Astrocyte (in vitro differentiated cells and primary cell): ENCODE measurements at regions not wholly inside any gene's neighbourhood (a gene's known extent, or its start where the extent isn't known, plus 50 kb on each side); places are given as distances from the start of the nearest gene placed in this dataset.

Experiments used
- DNase-seq: peaks from one replicate; pipeline ENCODE4 v3.0.0-alpha.2; 2010; ENCODE audit warnings: low read depth
- FAIRE-seq: peaks from 2 replicates; lab custom pipeline; 2011; peaks lifted over from hg19 to GRCh38; lab: Jason Lieb, UNC
- H2AFZ ChIP-seq: 2 replicates; pipeline ENCODE4 v1.6.0; 2012; ENCODE audit warnings: low read depth, low read length, inconsistent platforms
- H3K27ac ChIP-seq: 2 replicates; pipeline ENCODE4 v1.5.1; 2011; ENCODE audit warnings: low read depth, low read length, inconsistent platforms
- H3K27me3 ChIP-seq: 2 replicates; pipeline ENCODE4 v1.6.0; 2011; ENCODE audit warnings: low read length, inconsistent platforms; ENCODE audit not compliant: insufficient read depth
- H3K36me3 ChIP-seq: 2 replicates; pipeline ENCODE4 v1.5.1; 2011; ENCODE audit warnings: low read length, inconsistent platforms; ENCODE audit not compliant: insufficient read depth
- H3K4me1 ChIP-seq: 2 replicates; pipeline ENCODE4 v1.5.1; 2011; ENCODE audit warnings: low read length, inconsistent platforms; ENCODE audit not compliant: insufficient read depth
- H3K4me2 ChIP-seq: 2 replicates; pipeline ENCODE4 v1.6.0; 2012; ENCODE audit warnings: low read length, inconsistent platforms
- H3K4me3 ChIP-seq: 2 replicates; pipeline ENCODE4 v1.5.1; 2011; ENCODE audit warnings: low read depth, mild to moderate bottlenecking, low read length, inconsistent platforms; ENCODE audit not compliant: insufficient read depth
- H3K79me2 ChIP-seq: 2 replicates; pipeline ENCODE4 v1.6.0; 2012; ENCODE audit warnings: mild to moderate bottlenecking, low read length, inconsistent platforms; ENCODE audit not compliant: insufficient read depth
- H3K9ac ChIP-seq: 2 replicates; pipeline ENCODE4 v1.6.0; 2012; ENCODE audit warnings: mild to moderate bottlenecking, low read length, inconsistent platforms
- H3K9me3 ChIP-seq: 2 replicates; pipeline ENCODE4 v1.5.1; 2012; ENCODE audit warnings: low read depth, mild to moderate bottlenecking, low read length, inconsistent platforms; ENCODE audit not compliant: insufficient read depth
- H4K20me1 ChIP-seq: 2 replicates; pipeline ENCODE4 v1.6.0; 2012; ENCODE audit warnings: low read length, inconsistent platforms; ENCODE audit not compliant: insufficient read depth
- H3K27ac Mint-ChIP-seq: one replicate; pipeline ENCODE4 v1.8.0; 2021; ENCODE audit warnings: mild to moderate bottlenecking, mixed read lengths; ENCODE audit not compliant: unreplicated experiment
- H3K27me3 Mint-ChIP-seq: one replicate; pipeline ENCODE4 v1.8.0; 2021; ENCODE audit warnings: low read depth, mixed read lengths; ENCODE audit not compliant: unreplicated experiment
- H3K36me3 Mint-ChIP-seq: one replicate; pipeline ENCODE4 v1.8.0; 2021; ENCODE audit warnings: low read depth, mixed read lengths; ENCODE audit not compliant: unreplicated experiment
- H3K4me1 Mint-ChIP-seq: one replicate; pipeline ENCODE4 v1.8.0; 2021; ENCODE audit warnings: low read depth, mixed read lengths; ENCODE audit not compliant: unreplicated experiment
- H3K4me3 Mint-ChIP-seq: one replicate; pipeline ENCODE4 v1.8.0; 2021; ENCODE audit warnings: mild to moderate bottlenecking, moderate library complexity, mixed read lengths; ENCODE audit not compliant: unreplicated experiment
- H3K9me3 Mint-ChIP-seq: one replicate; pipeline ENCODE4 v1.8.0; 2021; ENCODE audit warnings: mild to moderate bottlenecking, mixed read lengths; ENCODE audit not compliant: unreplicated experiment
- EZH2 ChIP-seq: IDR thresholded peaks from 2 replicates; pipeline ENCODE4 v1.6.1; 2012; ENCODE audit warnings: mild to moderate bottlenecking, low read length, inconsistent platforms; ENCODE audit not compliant: insufficient read depth
- TF ChIP-seq, protein P1 (sequence below): IDR thresholded peaks from 2 replicates; pipeline ENCODE4 v1.5.1; 2011; ENCODE audit warnings: low read depth, mild to moderate bottlenecking, inconsistent platforms, low read length, moderate library complexity; ENCODE audit not compliant: insufficient read depth

DNA sequence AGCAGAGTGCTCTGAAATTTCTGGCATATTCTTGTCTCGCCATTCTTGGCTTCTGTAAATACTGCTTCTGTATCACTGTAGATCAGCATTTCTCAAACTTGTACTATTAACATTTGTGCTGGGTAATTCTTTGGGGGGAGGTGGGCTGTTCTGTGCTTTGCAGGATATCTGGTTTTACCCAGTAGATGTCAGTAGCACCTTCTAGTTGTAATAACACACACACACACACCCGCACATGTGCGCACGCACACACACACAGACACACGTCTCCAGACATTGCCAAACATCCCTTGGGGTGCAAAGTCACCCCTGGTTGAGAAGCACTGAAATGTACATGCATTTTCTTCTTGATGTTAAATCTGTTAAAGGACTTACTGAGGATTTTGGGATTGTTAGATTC is 304.1 kb downstream of the MAT2B start:
- Mint-ChIP-seq H3K27ac (no peak overlapping the region), H3K4me1 (no peaks in the 10 kb centered on the region), H3K27me3 (no peaks in the 10 kb centered on the region), H3K4me3 (no peak overlapping the region), H3K36me3 (no peaks in the 10 kb centered on the region), H3K9me3 (no peaks in the 10 kb centered on the region)
- no peaks in the 10 kb centered on the region for H4K20me1 ChIP-seq
- no peaks in the 10 kb centered on the region for H3K9me3 ChIP-seq
- H2AFZ ChIP-seq, result no peak overlapping the region
- DNase-seq (no peak), FAIRE-seq (no peak)
- H3K27ac ChIP-seq, result no peak overlapping the region
- H3K4me2 ChIP-seq, result no peak overlapping the region
- no peaks in the 10 kb centered on the region for H3K27me3 ChIP-seq
- no peak overlapping the region for H3K9ac ChIP-seq
- TF ChIP-seq, protein P1, sequence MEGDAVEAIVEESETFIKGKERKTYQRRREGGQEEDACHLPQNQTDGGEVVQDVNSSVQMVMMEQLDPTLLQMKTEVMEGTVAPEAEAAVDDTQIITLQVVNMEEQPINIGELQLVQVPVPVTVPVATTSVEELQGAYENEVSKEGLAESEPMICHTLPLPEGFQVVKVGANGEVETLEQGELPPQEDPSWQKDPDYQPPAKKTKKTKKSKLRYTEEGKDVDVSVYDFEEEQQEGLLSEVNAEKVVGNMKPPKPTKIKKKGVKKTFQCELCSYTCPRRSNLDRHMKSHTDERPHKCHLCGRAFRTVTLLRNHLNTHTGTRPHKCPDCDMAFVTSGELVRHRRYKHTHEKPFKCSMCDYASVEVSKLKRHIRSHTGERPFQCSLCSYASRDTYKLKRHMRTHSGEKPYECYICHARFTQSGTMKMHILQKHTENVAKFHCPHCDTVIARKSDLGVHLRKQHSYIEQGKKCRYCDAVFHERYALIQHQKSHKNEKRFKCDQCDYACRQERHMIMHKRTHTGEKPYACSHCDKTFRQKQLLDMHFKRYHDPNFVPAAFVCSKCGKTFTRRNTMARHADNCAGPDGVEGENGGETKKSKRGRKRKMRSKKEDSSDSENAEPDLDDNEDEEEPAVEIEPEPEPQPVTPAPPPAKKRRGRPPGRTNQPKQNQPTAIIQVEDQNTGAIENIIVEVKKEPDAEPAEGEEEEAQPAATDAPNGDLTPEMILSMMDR, result no peak
- no peak for TF ChIP-seq EZH2
- H3K4me3 ChIP-seq, result no peak overlapping the region
- H3K4me1 ChIP-seq, result no peaks in the 10 kb centered on the region
- H3K36me3 ChIP-seq, result no peaks in the 10 kb centered on the region
- no peaks in the 10 kb centered on the region for H3K79me2 ChIP-seq

DNA sequence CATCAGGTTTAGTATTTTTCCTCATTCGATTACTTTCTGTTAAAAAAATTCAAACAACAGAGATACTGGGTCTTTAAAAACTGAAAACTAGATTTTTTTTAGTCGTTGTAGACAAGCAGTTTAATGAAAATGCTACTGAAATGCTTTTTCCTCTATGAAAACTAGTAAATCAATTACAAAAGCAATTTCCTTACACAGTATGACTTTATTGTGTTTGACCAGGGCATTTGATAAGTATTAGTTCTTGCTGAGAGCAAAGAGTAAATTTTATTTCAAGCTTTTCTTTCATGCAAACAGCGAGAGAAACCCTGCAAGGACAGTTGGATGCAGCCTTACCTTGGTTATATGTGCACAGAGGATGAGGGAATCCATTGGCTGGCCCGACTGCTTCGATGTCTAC is 308.5 kb downstream of the MAT2B start:
- no peaks in the 10 kb centered on the region for H3K4me1 ChIP-seq
- Mint-ChIP-seq H3K27me3 (no peaks in the 10 kb centered on the region), H3K9me3 (no peaks in the 10 kb centered on the region), H3K36me3 (no peaks in the 10 kb centered on the region), H3K4me1 (no peaks in the 10 kb centered on the region), H3K4me3 (no peak overlapping the region), H3K27ac (no peak overlapping the region)
- no peak overlapping the region for H3K27ac ChIP-seq
- H4K20me1 ChIP-seq, result no peaks in the 10 kb centered on the region
- no peak overlapping the region for H3K4me2 ChIP-seq
- no peaks in the 10 kb centered on the region for H3K27me3 ChIP-seq
- no peaks in the 10 kb centered on the region for H3K79me2 ChIP-seq
- H2AFZ ChIP-seq, result no peak overlapping the region
- TF ChIP-seq EZH2, result no peak
- TF ChIP-seq, protein P1, result no peak
- no peaks in the 10 kb centered on the region for H3K36me3 ChIP-seq
- no peak overlapping the region for H3K4me3 ChIP-seq
- no peaks in the 10 kb centered on the region for H3K9me3 ChIP-seq
- no peak overlapping the region for H3K9ac ChIP-seq
- DNase-seq (no peak), FAIRE-seq (no peak)

DNA sequence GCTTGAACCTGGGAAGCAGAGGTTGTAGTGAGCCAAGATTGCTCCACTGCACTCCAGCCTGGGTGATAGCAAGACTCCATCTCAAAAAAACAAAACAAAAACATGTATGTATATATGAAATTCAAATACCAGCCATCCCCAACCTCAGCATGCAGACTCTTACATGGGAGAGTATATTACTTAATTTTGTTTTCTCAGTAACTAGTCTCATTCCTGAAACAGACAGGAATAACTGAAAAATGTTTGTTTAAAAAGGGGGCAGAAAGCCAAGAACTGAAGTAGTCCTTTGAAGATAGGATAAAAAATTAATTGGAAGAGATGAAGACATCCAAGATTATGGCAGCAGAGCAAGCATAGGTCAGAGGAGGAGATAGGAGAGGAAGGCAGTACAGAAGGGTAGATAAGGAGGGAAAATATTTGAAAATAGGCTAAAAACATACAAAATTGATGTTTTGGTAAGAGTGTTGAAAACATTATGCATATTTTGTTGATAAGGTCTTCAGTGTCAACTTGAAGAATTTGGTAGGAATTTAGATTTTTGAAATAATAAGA is 309.9 kb downstream of the MAT2B start:
- FAIRE-seq, result no peak
- no peaks in the 10 kb centered on the region for H4K20me1 ChIP-seq

More for the DNA sequence above, 309.9 kb downstream of the MAT2B start:
- Mint-ChIP-seq H3K27me3 (no peaks in the 10 kb centered on the region), H3K27ac (no peak overlapping the region), H3K9me3 (no peaks in the 10 kb centered on the region), H3K4me3 (no peak overlapping the region), H3K4me1 (no peaks in the 10 kb centered on the region), H3K36me3 (no peaks in the 10 kb centered on the region)
- H3K36me3 ChIP-seq, result no peaks in the 10 kb centered on the region
- no peak overlapping the region for H3K27ac ChIP-seq
- H2AFZ ChIP-seq, result no peak overlapping the region
- no peak overlapping the region for H3K9ac ChIP-seq
- no peaks in the 10 kb centered on the region for H3K27me3 ChIP-seq
- H3K4me3 ChIP-seq, result no peak overlapping the region
- no peaks in the 10 kb centered on the region for H3K9me3 ChIP-seq
- DNase-seq, result peak; percentile 10
- no peak overlapping the region for H3K4me2 ChIP-seq
- TF ChIP-seq, protein P1, result no peak
- TF ChIP-seq EZH2, result no peak
- H3K79me2 ChIP-seq, result no peaks in the 10 kb centered on the region
- no peaks in the 10 kb centered on the region for H3K4me1 ChIP-seq
